ENCODE measurements at regions not wholly inside any gene's neighbourhood (a gene's known extent, or its start where the extent isn't known, plus 50 kb on each side); places are given as distances from the start of the nearest gene placed in this dataset.

GRCh38 chr2:71772510-71773172 lies 319.3 kb downstream of the DYSF start:
- DNase-seq (ENCODE audit: low read depth, low spot score): no peak
- H3K27ac ChIP-seq: no peak overlapping the region

DNA sequence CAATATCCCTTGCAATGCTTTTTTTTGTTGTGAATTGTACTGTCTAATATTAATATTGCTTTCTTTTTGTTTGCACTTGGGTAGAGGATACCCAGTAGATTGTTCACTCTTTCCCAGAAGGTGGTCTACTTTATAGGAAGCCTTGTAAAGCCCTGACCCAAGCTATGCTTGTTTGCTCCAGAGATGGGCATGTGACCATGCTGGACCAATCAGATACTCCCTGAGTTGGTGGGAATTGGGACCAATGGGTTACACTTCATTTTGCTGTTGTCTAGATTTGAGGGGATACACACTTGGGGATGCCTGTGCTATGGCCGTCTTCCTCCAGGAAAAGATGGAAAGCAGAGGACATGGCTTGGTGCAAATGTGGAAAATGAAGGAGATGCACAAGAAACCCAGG lies 314.3 kb downstream of the DYSF start:
- DNase-seq (ENCODE audit: low read depth, low spot score): no peak

GRCh38 chr2:71759060-71759459 lies 305.7 kb downstream of the DYSF start:
- no peak for DNase-seq (ENCODE audit: low read depth, low spot score)
- no peak overlapping the region for H3K27ac ChIP-seq

More for the DNA sequence above, 314.3 kb downstream of the DYSF start:
- no peak overlapping the region for H3K27ac ChIP-seq

DNA sequence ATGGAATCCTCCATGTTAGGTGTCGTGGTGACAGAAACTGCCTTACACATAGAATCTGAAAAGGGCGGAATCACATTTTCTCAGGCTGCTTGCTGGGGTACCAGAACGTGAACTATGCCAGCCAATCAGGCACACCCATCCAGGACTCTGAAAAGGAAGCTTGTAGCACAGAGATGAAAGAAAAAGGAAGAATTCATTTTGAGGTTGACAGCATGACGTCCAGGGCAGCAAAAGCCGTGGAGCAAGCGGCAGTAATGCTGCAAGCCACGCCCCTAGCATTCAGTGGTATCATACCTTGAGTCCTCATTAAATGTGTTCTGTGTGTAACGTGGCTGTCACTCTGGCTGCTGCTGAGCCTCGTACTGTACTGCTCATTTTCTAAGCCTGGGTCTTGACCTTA lies 304.0 kb downstream of the DYSF start:
- H3K27ac ChIP-seq: no peak overlapping the region
- DNase-seq (ENCODE audit: low read depth, low spot score): no peak

DNA sequence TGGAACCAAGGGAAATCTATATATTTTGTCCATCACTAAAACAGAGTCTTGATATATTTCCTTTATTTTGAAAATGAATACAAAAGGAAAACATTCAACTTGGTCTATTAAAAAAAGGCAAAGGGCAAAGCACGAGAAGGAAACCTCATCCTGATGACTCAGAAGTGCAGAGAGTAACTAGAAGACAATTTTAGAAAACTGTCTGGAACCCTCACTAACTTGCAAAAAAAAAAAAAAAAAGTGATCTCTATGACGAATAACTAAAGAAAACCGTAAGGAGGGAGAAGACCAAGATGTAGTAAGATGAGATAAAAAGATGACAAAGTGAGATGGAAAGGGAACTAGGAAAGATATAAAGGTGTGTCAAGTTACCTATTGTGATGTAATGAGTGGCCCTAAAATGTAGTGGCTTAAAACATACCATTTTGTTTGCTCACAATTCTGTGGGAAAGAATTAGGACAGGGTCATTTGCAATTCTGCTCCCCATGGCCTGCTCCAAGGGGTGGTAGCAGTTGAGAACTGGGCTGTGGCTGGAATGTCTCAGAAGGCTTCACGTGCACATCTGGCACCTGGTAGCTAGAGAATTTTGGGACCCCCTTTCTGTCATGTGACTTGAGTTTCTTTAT lies 303.0 kb downstream of the DYSF start:
- no peak overlapping the region for H3K27ac ChIP-seq

GRCh38 chr2:71751590-71751989 lies 298.2 kb downstream of the DYSF start:
- H3K27ac ChIP-seq: no peak overlapping the region
- no peak for DNase-seq (ENCODE audit: low read depth, low spot score)

More for the DNA sequence above, 303.0 kb downstream of the DYSF start:
- DNase-seq (ENCODE audit: low read depth, low spot score): no peak

DNA sequence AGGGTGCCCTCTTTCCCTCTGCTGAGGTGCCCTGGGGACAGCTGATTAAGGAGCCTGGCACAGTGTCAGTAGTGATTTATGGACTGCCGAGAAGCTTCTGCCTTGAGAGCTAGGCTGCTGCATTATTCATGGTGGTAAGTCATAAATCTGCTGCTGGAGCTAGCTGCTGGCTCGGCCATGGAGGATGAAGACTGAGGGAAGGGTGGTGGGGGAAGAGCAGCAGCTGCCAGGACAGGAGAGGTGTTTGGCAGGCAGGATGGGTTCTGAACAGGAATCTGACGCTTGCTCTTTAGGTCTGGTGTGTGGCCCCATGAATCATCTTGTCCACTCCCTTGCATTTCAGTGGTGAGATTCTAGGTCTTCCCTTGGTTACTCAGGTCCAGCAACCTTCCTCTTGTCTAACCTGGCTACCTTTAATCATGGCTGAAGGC lies 296.3 kb downstream of the DYSF start:
- DNase-seq (ENCODE audit: low read depth, low spot score): peak; percentile 64
- H3K27ac ChIP-seq: no peak overlapping the region

DNA sequence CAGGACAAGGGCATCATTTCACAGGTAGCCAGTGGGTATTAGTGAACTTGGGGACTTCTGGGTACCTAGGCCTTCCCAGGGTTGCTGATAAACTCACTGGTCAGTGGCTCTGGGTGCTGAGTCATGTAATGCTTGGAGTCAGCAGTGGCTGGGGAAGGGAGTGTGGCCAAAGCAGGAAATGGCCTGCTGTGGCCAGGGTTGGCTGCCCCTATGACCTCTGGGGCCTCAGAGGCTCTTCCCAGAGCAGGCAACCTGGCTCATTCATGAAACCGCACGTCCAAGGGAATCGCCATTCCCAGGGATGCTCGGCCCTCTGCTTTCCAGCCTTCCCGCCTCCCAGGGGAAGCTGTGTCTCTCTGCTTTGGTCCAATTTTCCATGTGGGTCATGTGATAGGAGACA lies 294.9 kb downstream of the DYSF start:
- DNase-seq (ENCODE audit: low read depth, low spot score): no peak
- no peak overlapping the region for H3K27ac ChIP-seq

GRCh38 chr2:71747559-71747958 lies 294.2 kb downstream of the DYSF start:
- peak overlapping the region; percentile 53 for H3K27ac ChIP-seq
- peak; percentile 66 for DNase-seq (ENCODE audit: low read depth, low spot score)

DNA sequence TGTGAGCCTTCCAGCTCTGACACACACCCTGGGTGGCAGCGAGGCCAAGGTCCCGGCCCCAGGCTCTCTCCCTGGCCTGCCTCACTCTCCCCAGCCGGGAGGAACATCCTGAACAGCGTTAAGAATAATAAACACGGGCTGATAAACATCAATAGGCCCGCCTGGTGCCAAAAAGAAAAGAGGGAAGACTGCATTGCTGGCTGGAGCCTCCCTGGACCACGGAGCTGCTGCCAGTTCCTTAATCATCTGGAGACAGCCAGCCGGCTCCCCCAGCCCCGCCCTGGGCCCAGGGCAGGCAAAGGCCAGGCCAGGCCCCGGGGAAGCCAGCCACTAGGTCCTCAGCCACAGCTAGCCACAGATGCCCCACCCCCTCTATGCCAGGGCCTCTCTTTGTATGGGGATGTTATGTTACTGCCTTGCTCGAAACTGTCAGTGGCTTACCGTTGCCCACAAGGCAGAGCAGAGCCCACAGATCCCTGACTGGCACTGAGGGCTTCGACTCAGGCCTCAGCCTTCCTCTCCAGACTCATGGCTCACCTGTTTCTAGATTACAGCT lies 293.7 kb downstream of the DYSF start:
- DNase-seq (ENCODE audit: low read depth, low spot score): no peak
- H3K27ac ChIP-seq: peak overlapping the region; percentile 53

DNA sequence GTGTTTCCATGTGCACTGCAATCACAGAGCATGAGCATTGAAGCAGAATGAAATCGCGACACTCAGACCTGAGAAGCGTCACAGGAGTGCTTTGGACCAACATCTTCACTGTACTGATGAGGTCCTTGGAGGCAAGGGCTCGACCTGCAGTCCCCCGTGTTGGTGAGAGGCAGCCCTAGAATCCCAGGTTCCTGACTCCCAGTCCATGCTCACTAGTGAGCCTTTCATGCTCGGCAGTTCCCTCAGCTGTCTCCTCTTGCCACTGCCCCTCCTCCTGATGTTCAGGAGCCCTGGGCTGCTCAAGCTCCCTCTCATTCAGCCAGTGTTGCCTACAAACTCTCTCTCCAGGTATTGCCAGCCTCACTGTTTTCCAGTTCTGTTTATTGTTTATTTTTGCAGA lies 291.4 kb downstream of the DYSF start:
- H3K27ac ChIP-seq: no peak overlapping the region
- no peak for DNase-seq (ENCODE audit: low read depth, low spot score)

DNA sequence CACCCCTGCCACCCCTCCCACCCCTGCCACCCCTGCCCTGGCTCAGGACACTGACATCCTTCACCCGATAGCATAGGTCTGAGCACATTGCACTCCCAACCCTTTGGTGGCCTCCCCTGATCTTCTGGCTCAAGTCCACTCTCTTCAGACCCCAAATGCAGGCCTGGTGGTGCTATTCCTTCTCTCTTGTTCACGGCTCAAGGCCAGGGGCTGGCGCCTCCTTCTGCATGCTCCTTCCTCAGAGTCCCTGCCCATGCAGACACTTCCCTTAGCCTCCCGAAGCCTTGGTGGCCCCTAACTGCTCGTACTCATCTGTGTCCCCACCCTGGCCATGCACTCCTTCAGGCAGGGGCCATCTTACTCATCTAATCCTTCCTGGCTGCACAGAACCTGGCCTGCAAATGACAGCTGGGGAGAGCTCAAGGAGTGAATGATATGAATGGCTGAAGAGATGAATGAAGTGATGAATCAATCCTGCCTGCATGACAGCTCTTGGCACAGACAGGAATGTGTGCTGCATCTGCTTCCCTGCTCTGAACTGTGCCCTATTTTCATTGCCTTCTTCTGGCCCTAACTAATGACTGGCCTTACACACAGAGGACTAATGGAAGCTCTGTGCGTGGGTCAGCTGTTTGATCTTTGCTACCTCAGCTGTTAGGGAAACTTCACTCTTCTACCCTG lies 290.8 kb downstream of the DYSF start:
- no peak overlapping the region for H3K27ac ChIP-seq
- no peak for DNase-seq (ENCODE audit: low read depth, low spot score)

DNA sequence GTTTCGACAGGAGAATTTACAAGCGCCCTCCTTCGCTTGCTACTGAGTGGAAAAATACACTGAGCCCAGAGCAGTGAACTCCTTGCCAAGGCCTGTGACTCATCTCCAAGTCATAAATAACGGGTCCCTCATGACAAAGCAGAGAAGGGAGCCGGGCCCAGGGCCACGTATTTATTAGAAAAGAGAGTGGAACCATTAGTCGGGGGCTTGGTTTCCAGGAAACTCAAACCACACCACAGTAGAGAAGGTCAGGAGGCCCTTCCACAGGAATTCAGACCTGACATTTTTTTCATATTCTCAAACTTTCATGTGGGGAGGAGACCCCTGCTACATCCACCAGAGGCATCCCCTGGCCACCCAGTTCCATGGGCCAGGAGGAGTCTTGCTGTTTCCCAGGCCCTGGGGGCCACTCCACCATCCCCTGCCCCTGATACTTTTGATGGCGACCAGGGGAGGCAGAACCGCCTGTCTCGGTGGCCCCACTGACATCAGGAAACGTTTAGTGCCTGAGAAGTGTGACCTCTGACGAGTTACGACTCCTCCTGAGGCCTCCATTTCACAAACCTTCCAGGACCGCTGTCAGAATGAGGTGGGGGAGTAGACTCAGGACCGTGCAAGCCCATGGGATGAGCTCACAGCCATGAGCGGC lies 289.7 kb downstream of the DYSF start:
- H3K27ac ChIP-seq: no peak overlapping the region
- peak; percentile 41 for DNase-seq (ENCODE audit: low read depth, low spot score)

DNA sequence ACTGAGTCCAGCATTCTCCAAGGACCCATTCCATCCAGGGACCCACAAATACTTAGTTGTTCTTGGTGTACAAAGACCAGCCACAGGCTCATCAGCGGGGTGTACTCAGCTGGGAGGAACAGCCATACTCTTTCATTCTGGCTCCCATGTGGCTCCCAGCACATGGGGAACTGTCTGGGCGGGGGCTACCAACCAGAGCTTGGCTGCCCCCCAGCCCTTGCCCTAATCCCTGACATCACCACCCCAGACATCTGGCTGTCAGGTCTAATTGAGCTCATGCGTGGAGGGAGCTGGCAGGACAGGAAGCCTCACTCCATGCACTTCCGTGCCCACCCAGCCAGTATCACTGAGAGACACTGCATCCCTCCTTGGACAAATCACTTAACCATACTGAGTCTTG lies 283.6 kb downstream of the DYSF start:
- no peak overlapping the region for H3K27ac ChIP-seq
- no peak for DNase-seq (ENCODE audit: low read depth, low spot score)

DNA sequence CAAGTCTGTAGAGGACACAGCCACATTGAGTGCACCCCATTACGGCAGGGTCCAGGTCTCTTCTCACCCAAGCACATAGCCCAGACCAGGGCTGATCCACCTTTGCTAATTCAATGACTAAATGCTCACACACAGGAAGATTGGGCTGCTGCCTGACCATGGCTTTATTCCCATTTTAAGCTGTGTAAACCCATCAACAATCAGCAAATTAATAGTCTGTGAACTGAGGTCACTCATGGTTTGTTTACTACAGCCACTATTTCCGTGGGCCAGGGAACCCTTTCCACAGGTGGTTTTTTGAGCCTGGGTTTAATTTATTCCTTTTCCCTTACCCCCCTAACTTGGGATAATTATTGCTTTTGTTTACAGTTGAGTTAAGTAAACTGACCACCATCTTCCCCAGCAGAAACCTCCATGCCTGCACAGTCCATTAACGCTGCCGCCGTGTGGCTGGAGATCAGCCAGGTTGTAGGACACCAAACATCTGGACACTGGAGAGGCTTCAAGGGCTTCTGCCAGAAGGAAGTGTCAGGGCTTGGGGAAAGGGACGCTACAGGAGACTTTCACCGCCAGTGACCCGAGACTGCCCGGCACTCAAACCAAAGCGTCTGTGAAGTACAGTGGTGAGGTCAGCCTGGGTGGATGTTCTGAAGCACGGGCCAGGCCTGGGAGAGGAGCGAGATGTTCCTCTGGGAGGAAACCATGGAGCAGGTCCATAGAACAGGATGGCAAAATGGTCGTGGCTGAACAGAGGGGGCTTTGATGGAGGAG lies 282.9 kb downstream of the DYSF start:
- DNase-seq (ENCODE audit: low read depth, low spot score): no peak
- no peak overlapping the region for H3K27ac ChIP-seq

Data from epithelial cell of prostate (primary cell).